Effector memory CD8-positive, alpha-beta T cell (primary cell): ENCODE measurements at regions not wholly inside any gene's neighbourhood (a gene's known extent, or its start where the extent isn't known, plus 50 kb on each side); places are given as distances from the start of the nearest gene placed in this dataset.

Source experiments
- ATAC-seq: fragments of 150-1000 bp; cut with Tn5 transposase; replicated peaks from 2 replicates; pipeline ENCODE4 v1.10.0; 2021; ENCODE audit warnings: mild to moderate bottlenecking, moderate library complexity
- DNase-seq, 3 experiments: peaks; one replicate each; pipeline ENCODE4 v3.0.0; 2021
- H3K27ac Mint-ChIP-seq, 2 donors: one replicate each; pipeline ENCODE4 v1.8.0; 2022; ENCODE audit warnings: mild to moderate bottlenecking in 2 of 2, mixed read lengths in 2 of 2, moderate library complexity in 2 of 2
- H3K27me3 Mint-ChIP-seq, 2 donors: one replicate each; pipeline ENCODE4 v1.8.0; 2022; ENCODE audit warnings: mixed read lengths in 2 of 2
- H3K36me3 Mint-ChIP-seq: one replicate; pipeline ENCODE4 v1.8.0; 2022; ENCODE audit warnings: mild to moderate bottlenecking, moderate library complexity, mixed read lengths; ENCODE audit not compliant: insufficient read depth
- H3K4me1 Mint-ChIP-seq, 2 donors: one replicate each; pipeline ENCODE4 v1.8.0; 2022; ENCODE audit warnings: low read depth in 2 of 2, mixed read lengths in 2 of 2
- H3K4me3 Mint-ChIP-seq, 2 donors: one replicate each; pipeline ENCODE4 v1.8.0; 2022; ENCODE audit warnings: mild to moderate bottlenecking in 2 of 2, mixed read lengths in 2 of 2, moderate library complexity in 2 of 2
- H3K9me3 Mint-ChIP-seq, 2 donors: one replicate each; pipeline ENCODE4 v1.8.0; 2022; ENCODE audit warnings: mixed read lengths in 2 of 2

DNA sequence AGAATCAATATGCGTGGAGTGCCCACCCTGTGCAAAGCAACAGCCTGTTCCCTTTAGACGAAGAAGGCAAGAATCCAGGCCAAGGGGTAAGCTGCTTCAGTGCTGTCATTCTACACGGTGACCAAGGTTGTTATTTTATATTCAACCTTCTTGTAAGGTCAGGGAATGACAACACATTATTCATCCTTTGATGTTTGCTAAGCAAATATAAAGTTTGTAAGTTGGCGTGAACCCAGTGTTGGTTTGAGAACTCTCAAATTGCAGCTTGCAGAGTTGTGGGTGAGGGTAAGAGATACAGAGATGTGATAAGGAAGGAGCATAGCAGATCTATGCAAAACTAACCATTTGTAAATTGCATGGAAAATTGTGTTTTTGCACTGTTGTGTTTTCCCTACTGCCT lies 436.7 kb downstream of the FGF9 start:
- Mint-ChIP-seq H3K4me3 (peak overlapping the region; percentile 2 to 38), H3K27ac (peak overlapping the region; percentile 35 to 39), H3K36me3 (no peaks in the 10 kb centered on the region), H3K4me1 (peaks cover 24 to 29% of the 10 kb centered on the region in 2 donors), H3K27me3 (no peaks in the 10 kb centered on the region), H3K9me3 (no peaks in the 10 kb centered on the region)
- ATAC-seq (peak; percentile 55), DNase-seq (no peak)

DNA sequence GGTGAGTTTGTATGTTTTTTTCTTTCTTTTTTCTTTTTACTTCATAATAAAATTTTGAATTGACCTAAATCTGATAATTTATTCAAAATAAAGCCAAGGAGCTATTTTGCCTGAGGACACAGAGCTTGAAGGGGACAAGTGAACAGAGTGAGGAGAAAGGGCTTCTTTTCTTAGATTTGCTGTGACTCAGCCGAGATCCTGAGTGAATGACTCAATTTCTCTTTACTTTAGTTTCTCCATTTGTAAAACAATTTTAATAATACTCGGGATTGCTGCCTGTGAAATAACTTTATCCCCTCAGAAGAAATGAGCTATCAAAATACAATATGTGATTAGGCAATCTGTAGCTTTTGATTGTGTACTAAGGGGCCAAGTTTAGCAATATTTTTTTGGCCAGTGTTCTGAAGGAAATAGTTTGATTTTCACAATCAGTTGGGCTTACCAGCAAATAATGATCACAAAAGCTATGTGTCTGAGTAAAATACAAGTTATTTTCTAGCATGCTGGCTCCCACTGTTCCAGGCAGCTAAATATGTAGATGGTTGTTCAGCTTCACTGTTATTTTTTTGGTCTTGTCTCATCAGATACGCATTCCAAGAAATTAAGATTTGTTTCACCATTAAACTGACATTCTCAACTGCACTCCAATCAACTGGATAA lies 437.5 kb downstream of the FGF9 start:
- ATAC-seq (no peak), DNase-seq (no peak)
- Mint-ChIP-seq H3K36me3 (no peaks in the 10 kb centered on the region), H3K4me3 (peak overlapping the region in 1 of 2 donors; percentile 2), H3K4me1 (peaks cover 28 to 30% of the 10 kb centered on the region in 2 donors), H3K27me3 (no peaks in the 10 kb centered on the region), H3K27ac (peak overlapping the region in 1 of 2 donors; percentile 39), H3K9me3 (no peaks in the 10 kb centered on the region)

- no peak overlapping the region for H3K27ac Mint-ChIP-seq
- no peaks in the 10 kb centered on the region for H3K9me3 Mint-ChIP-seq
- no peak overlapping the region for H3K4me3 Mint-ChIP-seq
- DNase-seq, result no peak
- H3K36me3 Mint-ChIP-seq, result peaks cover 5% of the 10 kb centered on the region
- no peak for ATAC-seq
- no peaks in the 10 kb centered on the region for H3K27me3 Mint-ChIP-seq
- H3K4me1 Mint-ChIP-seq, result peaks cover 34 to 36% of the 10 kb centered on the region in 2 donors
Measured at GRCh38 chr13:22108979-22109378, 438.1 kb downstream of the FGF9 start.

- Mint-ChIP-seq H3K4me3 (no peak overlapping the region), H3K4me1 (peaks cover 44 to 49% of the 10 kb centered on the region in 2 donors), H3K27ac (no peak overlapping the region), H3K27me3 (no peaks in the 10 kb centered on the region), H3K36me3 (peaks cover 10% of the 10 kb centered on the region), H3K9me3 (no peaks in the 10 kb centered on the region)
- ATAC-seq (no peak), DNase-seq (no peak)
Measured at GRCh38 chr13:22110368-22110767, 439.5 kb downstream of the FGF9 start.

GRCh38 chr13:22111152-22111783 lies 440.4 kb downstream of the FGF9 start:
- DNase-seq, result no peak
- no peaks in the 10 kb centered on the region for H3K9me3 Mint-ChIP-seq
- H3K4me3 Mint-ChIP-seq, result no peak overlapping the region
- H3K4me1 Mint-ChIP-seq, result peaks cover 39 to 48% of the 10 kb centered on the region in 2 donors
- H3K36me3 Mint-ChIP-seq, result peaks cover 13% of the 10 kb centered on the region
- H3K27ac Mint-ChIP-seq, result peak overlapping the region in 1 of 2 donors; percentile 18
- no peaks in the 10 kb centered on the region for H3K27me3 Mint-ChIP-seq
- no peak for ATAC-seq

DNA sequence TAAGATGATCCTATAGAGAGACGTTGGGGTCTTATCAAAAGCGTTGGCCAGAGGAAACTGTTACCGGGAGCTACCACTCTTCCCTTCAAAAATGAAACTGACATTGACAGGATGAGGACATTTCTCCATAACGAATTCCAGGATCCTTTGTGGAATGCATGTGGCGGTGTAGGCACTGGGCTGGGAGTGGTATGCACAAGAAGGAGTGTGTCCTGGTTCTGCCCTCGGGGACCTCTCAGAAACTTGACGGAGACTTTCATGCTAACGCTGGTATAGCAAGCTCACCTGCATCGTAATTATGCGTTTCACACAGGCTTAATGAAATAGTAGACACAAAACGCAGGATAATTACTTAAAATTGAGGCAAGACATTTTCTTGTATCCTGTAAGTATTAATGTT lies 441.1 kb downstream of the FGF9 start:
- Mint-ChIP-seq H3K4me3 (no peak overlapping the region), H3K27ac (no peak overlapping the region), H3K9me3 (no peaks in the 10 kb centered on the region), H3K27me3 (no peaks in the 10 kb centered on the region), H3K36me3 (peaks cover 14% of the 10 kb centered on the region), H3K4me1 (peaks cover 34 to 41% of the 10 kb centered on the region in 2 donors)
- ATAC-seq, result no peak
- no peak for DNase-seq

- peaks cover 14% of the 10 kb centered on the region for H3K36me3 Mint-ChIP-seq
- H3K27ac Mint-ChIP-seq, result peak overlapping the region in 1 of 2 donors; percentile 94
- H3K4me3 Mint-ChIP-seq, result peak overlapping the region in 1 of 2 donors; percentile 53
- DNase-seq (no peak), ATAC-seq (no peak)
- H3K9me3 Mint-ChIP-seq, result no peaks in the 10 kb centered on the region
- H3K4me1 Mint-ChIP-seq, result peaks cover 25 to 32% of the 10 kb centered on the region in 2 donors
- H3K27me3 Mint-ChIP-seq, result no peaks in the 10 kb centered on the region
Measured at GRCh38 chr13:22112956-22113745, 442.3 kb downstream of the FGF9 start.

DNA sequence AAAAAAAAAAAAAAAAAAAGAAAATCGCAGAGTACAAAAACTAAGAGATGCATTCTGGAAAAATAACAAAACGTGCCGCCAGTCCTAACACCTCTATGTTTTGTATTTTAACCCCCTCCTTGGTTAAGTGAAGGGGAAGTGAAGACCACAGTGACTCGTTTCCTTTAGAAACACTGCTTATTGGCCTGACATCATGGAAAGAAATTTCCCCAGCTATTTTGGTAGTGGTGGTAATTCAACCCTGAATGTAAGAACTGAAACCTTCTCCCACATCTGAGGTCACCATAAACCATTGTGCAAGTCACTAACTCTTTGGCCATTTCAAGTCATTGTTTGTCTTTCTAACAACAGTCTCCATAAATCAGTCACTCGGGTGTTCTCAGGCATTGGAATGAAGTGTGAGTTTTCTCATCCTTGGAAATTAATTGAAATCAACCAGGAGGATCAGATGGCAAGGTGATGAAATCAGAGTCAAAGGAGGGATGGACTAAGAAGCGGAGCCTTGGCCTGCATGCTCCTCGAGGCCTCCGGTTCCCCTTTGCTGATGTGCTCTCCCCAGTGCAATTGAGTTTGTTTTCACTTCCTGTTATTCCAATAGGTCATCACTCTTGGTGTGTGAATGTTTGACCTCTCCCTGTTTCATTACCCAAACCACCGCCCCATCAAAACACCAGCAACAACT lies 443.9 kb downstream of the FGF9 start:
- Mint-ChIP-seq H3K9me3 (no peaks in the 10 kb centered on the region), H3K36me3 (peaks cover 14% of the 10 kb centered on the region), H3K4me3 (peak overlapping the region; percentile 46 to 53), H3K27me3 (no peaks in the 10 kb centered on the region), H3K27ac (peak overlapping the region; percentile 90 to 94), H3K4me1 (peaks cover 26 to 27% of the 10 kb centered on the region in 2 donors)
- DNase-seq, result peak; percentile 42 to 48 (median 44)
- ATAC-seq, result peak; percentile 96

DNA sequence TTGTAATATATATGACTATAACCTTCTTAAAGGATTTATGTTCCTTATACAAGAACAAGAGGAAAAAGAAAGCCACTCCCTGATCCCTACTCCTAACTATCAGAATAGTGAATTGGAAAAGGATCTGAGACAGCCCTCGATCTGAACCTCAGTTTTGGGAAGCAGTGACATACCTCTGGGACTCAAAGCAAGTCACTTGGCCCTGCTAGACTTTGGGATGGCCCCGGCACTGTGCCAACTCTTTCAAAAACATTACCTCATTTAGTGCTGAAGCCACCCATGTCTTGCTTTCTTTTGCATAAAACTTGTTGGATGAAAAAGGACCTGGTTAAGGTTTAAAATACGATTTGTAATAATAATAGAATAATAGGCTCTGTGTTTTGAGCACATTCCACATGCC lies 447.3 kb downstream of the FGF9 start:
- Mint-ChIP-seq H3K4me1 (peaks cover 23 to 24% of the 10 kb centered on the region in 2 donors), H3K4me3 (no peak overlapping the region), H3K9me3 (peaks cover 0 to under 1% of the 10 kb centered on the region in 2 donors), H3K36me3 (peaks cover 14% of the 10 kb centered on the region), H3K27me3 (no peaks in the 10 kb centered on the region), H3K27ac (no peak overlapping the region)
- DNase-seq (no peak), ATAC-seq (no peak)

DNA sequence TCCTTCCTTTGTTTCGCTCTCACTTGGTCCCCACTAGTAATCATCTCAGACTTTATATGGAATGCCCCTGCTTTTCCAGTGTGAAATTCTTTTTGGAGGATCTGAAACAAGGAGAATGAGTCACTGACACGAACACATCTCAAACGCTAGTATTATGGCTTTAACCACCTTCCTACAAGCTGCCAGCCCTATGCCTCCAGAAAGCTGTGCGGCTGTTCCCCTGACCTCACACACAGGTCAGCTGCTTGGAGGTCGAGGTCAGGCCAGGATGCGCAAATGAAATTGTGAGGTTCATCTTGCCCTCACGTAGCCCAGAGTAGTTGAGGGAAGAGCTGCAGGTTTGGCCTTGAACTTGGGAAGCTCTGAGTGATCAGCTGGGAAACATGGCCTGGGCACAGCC lies 449.8 kb downstream of the FGF9 start:
- Mint-ChIP-seq H3K4me3 (no peak overlapping the region), H3K36me3 (peaks cover 4% of the 10 kb centered on the region), H3K27ac (no peak overlapping the region), H3K9me3 (peaks cover 0 to 4% of the 10 kb centered on the region in 2 donors), H3K4me1 (peaks cover 4 to 6% of the 10 kb centered on the region in 2 donors), H3K27me3 (no peaks in the 10 kb centered on the region)
- no peak for DNase-seq
- ATAC-seq, result no peak

GRCh38 chr13:22121146-22121739 lies 450.4 kb downstream of the FGF9 start:
- ATAC-seq (no peak), DNase-seq (no peak)
- Mint-ChIP-seq H3K27ac (no peak overlapping the region), H3K4me1 (peaks cover 9 to 10% of the 10 kb centered on the region in 2 donors), H3K27me3 (no peaks in the 10 kb centered on the region), H3K36me3 (peaks cover 1% of the 10 kb centered on the region), H3K4me3 (no peak overlapping the region), H3K9me3 (peaks cover 0 to 4% of the 10 kb centered on the region in 2 donors)

- no peak overlapping the region for H3K4me3 Mint-ChIP-seq
- peak overlapping the region in 1 of 2 donors; percentile 17 for H3K27ac Mint-ChIP-seq
Measured at GRCh38 chr13:22126433-22127021, 455.7 kb downstream of the FGF9 start.

More at GRCh38 chr13:22126433-22127021, 455.7 kb downstream of the FGF9 start:
- peak; percentile 79 for ATAC-seq
- Mint-ChIP-seq H3K9me3 (peaks cover 0 to 4% of the 10 kb centered on the region in 2 donors), H3K4me1 (peaks cover 11 to 23% of the 10 kb centered on the region in 2 donors), H3K27me3 (no peaks in the 10 kb centered on the region), H3K36me3 (no peaks in the 10 kb centered on the region)
- no peak for DNase-seq
